GM12874 (cell line): ENCODE measurements at regions not wholly inside any gene's neighbourhood (a gene's known extent, or its start where the extent isn't known, plus 50 kb on each side); places are given as distances from the start of the nearest gene placed in this dataset.

Source experiments
- TF ChIP-seq, protein P1 (sequence below): IDR thresholded peaks from 2 replicates; pipeline ENCODE4 v1.5.1; 2011; ENCODE audit warnings: low read depth, mild to moderate bottlenecking, control low read depth, low read length, moderate library complexity; ENCODE audit not compliant: insufficient read depth

DNA sequence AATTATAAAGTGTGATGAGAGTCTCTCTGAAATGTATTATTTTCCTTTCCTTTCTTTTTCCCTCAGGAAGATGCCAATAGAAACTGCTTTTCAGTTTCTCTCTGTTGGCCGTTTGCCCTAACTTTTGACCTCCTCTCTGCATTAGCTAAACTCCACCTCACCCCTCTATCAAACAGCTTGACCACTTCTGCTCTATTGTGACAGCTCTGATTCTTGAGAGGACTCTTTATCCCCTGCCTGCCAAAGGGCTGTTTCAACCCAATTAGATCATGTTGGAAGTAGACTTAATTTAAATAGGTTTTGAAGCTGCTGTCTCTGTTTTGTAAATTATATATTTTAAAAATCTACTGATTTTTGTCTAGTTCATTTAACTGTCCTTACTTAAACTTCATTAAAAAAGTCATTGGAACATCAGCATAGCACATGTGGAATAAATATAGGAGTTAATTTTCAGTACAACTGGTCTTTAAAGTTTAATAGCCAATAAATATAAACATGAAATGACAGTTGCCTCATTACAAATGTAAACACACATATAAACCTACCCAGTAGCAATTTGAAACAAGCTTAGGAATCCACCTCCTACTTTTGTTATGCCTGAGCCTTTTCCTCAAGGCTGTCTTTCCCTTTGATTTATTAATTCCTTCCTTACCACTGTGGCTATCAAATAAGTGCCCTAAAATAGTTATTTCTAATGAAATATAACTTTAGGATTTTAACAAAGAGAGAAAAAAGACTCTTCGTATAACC is 152.0 kb downstream of the CHRM3 start:
- TF ChIP-seq, protein P1, sequence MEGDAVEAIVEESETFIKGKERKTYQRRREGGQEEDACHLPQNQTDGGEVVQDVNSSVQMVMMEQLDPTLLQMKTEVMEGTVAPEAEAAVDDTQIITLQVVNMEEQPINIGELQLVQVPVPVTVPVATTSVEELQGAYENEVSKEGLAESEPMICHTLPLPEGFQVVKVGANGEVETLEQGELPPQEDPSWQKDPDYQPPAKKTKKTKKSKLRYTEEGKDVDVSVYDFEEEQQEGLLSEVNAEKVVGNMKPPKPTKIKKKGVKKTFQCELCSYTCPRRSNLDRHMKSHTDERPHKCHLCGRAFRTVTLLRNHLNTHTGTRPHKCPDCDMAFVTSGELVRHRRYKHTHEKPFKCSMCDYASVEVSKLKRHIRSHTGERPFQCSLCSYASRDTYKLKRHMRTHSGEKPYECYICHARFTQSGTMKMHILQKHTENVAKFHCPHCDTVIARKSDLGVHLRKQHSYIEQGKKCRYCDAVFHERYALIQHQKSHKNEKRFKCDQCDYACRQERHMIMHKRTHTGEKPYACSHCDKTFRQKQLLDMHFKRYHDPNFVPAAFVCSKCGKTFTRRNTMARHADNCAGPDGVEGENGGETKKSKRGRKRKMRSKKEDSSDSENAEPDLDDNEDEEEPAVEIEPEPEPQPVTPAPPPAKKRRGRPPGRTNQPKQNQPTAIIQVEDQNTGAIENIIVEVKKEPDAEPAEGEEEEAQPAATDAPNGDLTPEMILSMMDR: no peak

DNA sequence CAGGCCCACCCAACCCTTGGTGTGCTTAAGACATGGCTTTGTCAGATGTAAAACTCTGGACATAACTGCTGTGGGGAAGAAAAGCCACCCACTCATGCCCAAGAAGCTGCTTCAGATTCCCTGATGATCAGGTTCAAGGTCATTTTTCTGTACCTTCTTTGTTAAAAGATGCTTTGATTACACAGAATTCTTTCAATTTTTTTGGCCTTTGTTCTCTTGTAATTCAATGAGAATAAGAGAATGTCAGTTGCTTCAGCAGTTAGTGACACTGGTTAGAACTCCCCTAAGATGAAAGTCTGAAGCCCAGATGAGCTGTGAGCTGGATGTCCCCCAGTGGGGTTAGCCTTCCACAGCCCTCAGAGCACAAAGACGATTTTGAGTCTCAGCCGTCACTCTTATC is 152.7 kb downstream of the CHRM3 start:
- TF ChIP-seq, protein P1: no peak

DNA sequence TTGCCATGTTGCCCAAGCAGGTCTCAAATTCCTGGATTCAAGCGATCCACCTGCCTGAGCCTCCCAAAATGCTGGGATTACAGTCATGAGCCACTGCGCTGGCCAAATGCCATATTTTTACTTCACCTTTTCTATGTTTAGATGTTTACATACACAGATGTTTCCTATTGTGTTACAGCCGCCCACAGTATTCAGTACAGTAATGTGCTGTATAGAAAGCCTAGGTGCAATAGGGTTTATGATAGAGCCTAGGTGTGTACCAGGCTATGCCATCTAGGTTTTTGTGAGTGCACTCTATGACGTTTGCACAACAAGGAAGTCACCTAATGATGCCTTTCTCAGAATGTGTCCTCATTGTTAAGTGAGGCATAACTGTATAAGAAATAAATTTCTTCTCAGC is 153.4 kb downstream of the CHRM3 start:
- TF ChIP-seq, protein P1: no peak

DNA sequence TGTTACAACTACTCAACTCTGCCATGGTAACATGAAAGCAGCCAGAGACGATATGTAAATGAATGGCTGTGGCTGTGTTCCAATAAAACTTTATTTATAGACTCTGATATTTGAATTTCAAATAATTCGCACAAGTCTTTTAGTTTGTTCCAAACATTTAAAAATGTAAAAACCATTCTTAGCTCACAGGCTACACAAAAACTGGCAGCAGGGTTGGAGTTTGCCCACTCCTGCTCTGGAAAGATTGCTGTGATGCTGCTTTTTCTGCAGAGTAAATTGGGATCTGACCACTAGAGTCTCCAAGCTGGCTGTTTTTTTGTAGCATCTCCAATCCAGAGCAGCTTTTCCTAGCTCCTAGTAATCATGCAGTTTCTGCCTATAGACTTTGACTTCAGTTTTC is 157.5 kb downstream of the CHRM3 start:
- TF ChIP-seq, protein P1: no peak

DNA sequence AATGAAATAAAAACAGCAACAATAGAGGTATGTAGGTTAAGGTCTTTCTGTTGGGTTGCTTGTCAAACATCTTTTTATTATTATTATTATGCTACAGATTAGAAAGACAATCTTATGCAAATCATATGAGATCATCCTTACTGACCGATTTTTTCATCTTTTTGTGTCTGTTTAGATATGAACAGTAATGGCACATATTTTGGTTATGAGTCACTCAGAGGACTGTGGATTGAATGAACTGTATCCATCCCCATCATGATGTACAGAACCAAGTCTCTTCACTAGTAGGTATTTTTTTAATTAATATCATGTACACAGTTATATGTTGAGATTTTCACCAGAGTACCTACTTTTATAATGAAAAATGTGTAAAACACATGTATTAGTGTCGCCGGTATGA is 159.1 kb downstream of the CHRM3 start:
- TF ChIP-seq, protein P1: no peak

DNA sequence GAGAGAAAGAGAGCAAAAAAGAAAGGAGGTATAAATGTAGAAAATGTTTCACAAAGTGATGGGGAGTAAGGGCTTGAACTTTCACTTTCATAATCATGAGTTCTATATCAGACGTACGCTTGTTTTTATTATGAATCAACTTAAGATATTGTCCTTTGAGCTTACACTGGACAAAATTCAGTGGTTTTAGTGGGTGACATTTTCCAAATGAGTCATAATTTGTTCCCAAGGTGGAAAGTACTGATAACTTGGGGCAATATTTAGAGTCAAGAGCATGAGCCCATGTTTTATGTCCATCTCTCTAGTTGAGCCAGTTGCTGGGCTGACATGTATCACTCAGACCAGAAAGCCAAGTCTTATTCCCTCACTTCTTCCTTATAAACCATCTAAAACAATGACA is 161.6 kb downstream of the CHRM3 start:
- TF ChIP-seq, protein P1: no peak

DNA sequence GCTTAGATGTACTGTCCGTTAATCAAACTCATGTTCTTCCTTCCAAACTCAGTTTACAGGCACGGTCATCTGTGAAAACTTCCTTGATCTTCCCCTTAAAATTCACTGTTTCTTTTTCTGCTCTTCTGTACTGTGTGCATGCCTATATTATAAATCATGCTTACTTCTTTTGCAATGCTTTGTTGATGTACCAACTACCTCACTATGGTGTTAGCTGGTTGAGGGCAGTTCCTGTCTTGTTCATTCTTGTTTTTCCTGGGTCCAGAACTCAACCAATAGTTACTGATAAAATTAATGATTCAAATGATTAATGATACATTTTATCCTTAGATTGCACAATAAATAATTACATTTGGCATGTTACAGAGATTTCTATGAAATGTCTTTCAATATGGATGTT is 163.8 kb downstream of the CHRM3 start:
- TF ChIP-seq, protein P1: no peak
